B cell (primary cell): ENCODE measurements at regions not wholly inside any gene's neighbourhood (a gene's known extent, or its start where the extent isn't known, plus 50 kb on each side); places are given as distances from the start of the nearest gene placed in this dataset.

ENCODE experiments used
- ATAC-seq: fragments of 200-7000 bp; cut with Tn5 transposase; one replicate; pipeline ENCODE4 v1.10.0; 2021; ENCODE audit warnings: low read depth, mild to moderate bottlenecking, moderate number of reproducible peaks, moderate library complexity
- CTCF ChIA-PET: fragments of 350-600 bp; sonication (Branson Sonifier 250); formaldehyde crosslinking; loops from one replicate; lab custom pipeline; 2021; ENCODE audit warnings: antibody characterized with exemption, inconsistent platforms; lab: Charles Lee
- POLR2A ChIA-PET: fragments of 350-600 bp; sonication (Branson Sonifier 250); formaldehyde crosslinking; loops from one replicate; lab custom pipeline; 2021; ENCODE audit warnings: antibody characterized with exemption; lab: Charles Lee
- DNase-seq: peaks from one replicate; pipeline ENCODE4 v3.0.0; 2013
- H2AFZ ChIP-seq: 2 replicates; pipeline ENCODE4 v1.6.1; 2012; ENCODE audit warnings: mild to moderate bottlenecking, low read depth, low read length; ENCODE audit not compliant: insufficient read depth, poor library complexity, severe bottlenecking
- H3K27ac ChIP-seq, 2 donors: 1 replicate in 1 of 2; 2 replicates in 1 of 2; pipeline ENCODE4 v1.5.1; 2012 to 2013; ENCODE audit warnings: low read length in 2 of 2, mild to moderate bottlenecking in 2 of 2, moderate library complexity in 1 of 2
- H3K27me3 ChIP-seq, 4 experiments: fragments of 200-600 bp in 1 of 4; sonication (generic) in 1 of 4; replicated peaks in 1 of 4; 1 replicate in 2 of 4; 2 replicates in 2 of 4; pipeline versions ENCODE4 v1.6.1 to v1.7.0; 2013 to 2016; ENCODE audit warnings: low read length in 3 of 4, mild to moderate bottlenecking in 2 of 4, mixed read lengths in 1 of 4, moderate library complexity in 1 of 4; ENCODE audit not compliant: insufficient read depth in 4 of 4, control insufficient read depth in 3 of 4; ENCODE audit errors: control extremely low read depth in 1 of 4
- H3K36me3 ChIP-seq, 2 experiments: replicated peaks in 1 of 2; 1 replicate in 1 of 2; 2 replicates in 1 of 2; pipeline versions ENCODE4 v1.6.1 to v1.7.1; 2013; ENCODE audit warnings: low read length in 1 of 2; ENCODE audit not compliant: insufficient read depth in 2 of 2, control insufficient read depth in 1 of 2; ENCODE audit errors: control extremely low read depth in 1 of 2, extremely low read depth in 1 of 2
- H3K4me1 ChIP-seq, 2 donors: fragments of 200-600 bp in 1 of 2; sonication (generic) in 1 of 2; 1 replicate in 1 of 2; 2 replicates in 1 of 2; pipeline versions ENCODE4 v1.5.1 to v1.6.1; 2013 to 2017; ENCODE audit warnings: low read length in 2 of 2; ENCODE audit not compliant: control insufficient read depth in 2 of 2, insufficient read depth in 2 of 2
- H3K4me2 ChIP-seq: replicated peaks from 2 replicates; pipeline ENCODE3; 2012; ENCODE audit warnings: mild to moderate bottlenecking, low read depth, low read length; ENCODE audit not compliant: poor library complexity, severe bottlenecking
- H3K4me3 ChIP-seq, 5 experiments: fragments of 200-600 bp in 1 of 5; sonication (generic) in 1 of 5; 1 replicate in 3 of 5; 2 replicates in 2 of 5; pipeline versions ENCODE4 v1.5.1 to v1.7.0; 2011 to 2016; ENCODE audit warnings: low read length in 4 of 5, mild to moderate bottlenecking in 4 of 5, low read depth in 2 of 5, control low read depth in 1 of 5, moderate library complexity in 1 of 5; ENCODE audit not compliant: insufficient read depth in 1 of 5; ENCODE audit errors: control extremely low read depth in 1 of 5, extremely low read depth in 1 of 5
- H3K79me2 ChIP-seq: fragments of 200-600 bp; sonication (generic); one replicate; pipeline ENCODE4 v1.6.0; 2016; ENCODE audit warnings: low read length; ENCODE audit not compliant: control insufficient read depth, insufficient read depth
- H3K9ac ChIP-seq: fragments of 200-600 bp; sonication (generic); 2 replicates; pipeline ENCODE4 v1.6.1; 2017; ENCODE audit warnings: mild to moderate bottlenecking, low read length, moderate library complexity
- H3K9me3 ChIP-seq, 3 donors: one replicate each; pipeline versions ENCODE4 v1.6.1 to v1.7.1; 2013; ENCODE audit warnings: low read length in 2 of 3; ENCODE audit not compliant: control insufficient read depth in 2 of 3, insufficient read depth in 1 of 3; ENCODE audit errors: control extremely low read depth in 1 of 3
- H4K20me1 ChIP-seq: 2 replicates; pipeline ENCODE4 v1.6.0; 2012; ENCODE audit warnings: mild to moderate bottlenecking, low read length; ENCODE audit not compliant: insufficient read depth, control insufficient read depth, poor library complexity, severe bottlenecking
- H3K27ac Mint-ChIP-seq: one replicate; pipeline ENCODE4 v1.8.0; 2021; ENCODE audit warnings: mixed read lengths
- H3K27me3 Mint-ChIP-seq: one replicate; pipeline ENCODE4 v1.8.0; 2021; ENCODE audit warnings: mixed read lengths
- H3K4me1 Mint-ChIP-seq: one replicate; pipeline ENCODE4 v1.8.0; 2021; ENCODE audit warnings: mixed read lengths
- H3K4me3 Mint-ChIP-seq: one replicate; pipeline ENCODE4 v1.8.0; 2021; ENCODE audit warnings: mixed read lengths
- H3K9me3 Mint-ChIP-seq: one replicate; pipeline ENCODE4 v1.8.0; 2022; ENCODE audit warnings: mixed read lengths; ENCODE audit not compliant: insufficient read depth
- CTCF ChIP-seq: fragments of 200-600 bp; IDR thresholded peaks from one replicate; pipeline ENCODE4 v1.8.0; 2022; ENCODE audit warnings: antibody characterized with exemption, mild to moderate bottlenecking
- EZH2 ChIP-seq: IDR thresholded peaks from 2 replicates; pipeline ENCODE4 v1.6.1; 2012; ENCODE audit warnings: borderline replicate concordance, low read depth, mild to moderate bottlenecking, moderate library complexity, low read length; ENCODE audit not compliant: insufficient read depth, poor library complexity, severe bottlenecking
- WGBS: methylation state at CpG from one replicate; pipeline ENCODE4 v1.1.5; 2013; ENCODE audit warnings: missing lambda C conversion rate; ENCODE audit not compliant: insufficient coverage; 5-methylcytosine and 5-hydroxymethylcytosine counted together
- intact Hi-C: fragments of 100-400 bp; cut with micrococcal nuclease; formaldehyde crosslinking; loops from one replicate; pipeline ENCODE4 v1.10.0; 2022

GRCh38 chr5:27353970-27354369, 315.6 kb upstream of the CDH9 start:
- Mint-ChIP-seq H3K4me1 (no peaks in the 10 kb centered on the region), H3K27me3 (no peaks in the 10 kb centered on the region), H3K9me3 (no peaks in the 10 kb centered on the region), H3K27ac (no peak overlapping the region), H3K4me3 (no peak overlapping the region)
- DNase-seq = no peak
- H3K79me2 ChIP-seq = no peaks in the 10 kb centered on the region
- H3K9ac ChIP-seq = no peak overlapping the region
- no peak overlapping the region for H3K4me3 ChIP-seq
- H4K20me1 ChIP-seq = no peaks in the 10 kb centered on the region
- no peak overlapping the region for H2AFZ ChIP-seq
- no peak for ATAC-seq
- WGBS = 92% methylated on average over 5 of the region's 6 CpGs
- ChIA-PET POLR2A (no interaction called here), CTCF (no interaction called here)
- H3K36me3 ChIP-seq = no peaks in the 10 kb centered on the region
- H3K4me1 ChIP-seq = no peaks in the 10 kb centered on the region
- H3K9me3 ChIP-seq = no peaks in the 10 kb centered on the region
- H3K4me2 ChIP-seq = no peak overlapping the region
- H3K27ac ChIP-seq = no peak overlapping the region
- TF ChIP-seq EZH2 = no peak
- no peaks in the 10 kb centered on the region for H3K27me3 ChIP-seq
- intact Hi-C loops = no loop called here

DNA sequence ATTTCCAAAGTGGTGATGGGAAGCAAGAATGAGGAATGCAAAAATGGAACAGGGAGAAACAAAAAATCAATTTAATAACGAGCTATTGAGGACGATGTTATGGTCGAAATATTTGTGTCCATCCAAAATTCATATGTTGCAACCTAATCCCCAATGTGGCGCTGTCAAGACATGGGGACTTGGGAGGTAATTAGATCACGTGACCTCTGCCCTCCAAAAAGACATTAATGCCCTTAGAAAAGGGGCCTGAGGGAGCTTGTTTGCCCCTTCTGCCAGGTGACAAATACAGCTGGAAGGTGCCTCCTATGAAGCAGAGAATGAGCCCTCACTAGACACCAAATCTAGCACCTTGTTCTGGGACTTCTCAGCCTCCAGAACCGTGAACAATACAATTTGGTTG, 315.2 kb upstream of the CDH9 start:
- H3K4me1 Mint-ChIP-seq = no peaks in the 10 kb centered on the region
- Histone ChIP-seq H3K27ac (no peak overlapping the region), H3K36me3 (no peaks in the 10 kb centered on the region), H3K4me3 (no peak overlapping the region), H3K9ac (no peak overlapping the region), H4K20me1 (no peaks in the 10 kb centered on the region), H2AFZ (no peak overlapping the region), H3K27me3 (no peaks in the 10 kb centered on the region), H3K4me2 (no peak overlapping the region), H3K4me1 (no peaks in the 10 kb centered on the region), H3K9me3 (no peaks in the 10 kb centered on the region), H3K79me2 (no peaks in the 10 kb centered on the region)
- H3K9me3 Mint-ChIP-seq = no peaks in the 10 kb centered on the region
- ChIA-PET CTCF (no interaction called here), POLR2A (no interaction called here)
- TF ChIP-seq CTCF (no peak), EZH2 (no peak)
- ATAC-seq = no peak
- intact Hi-C loops = no loop called here
- WGBS = 83% methylated on average over 3 of the region's 6 CpGs
- no peak overlapping the region for H3K27ac Mint-ChIP-seq
- no peak for DNase-seq
- no peaks in the 10 kb centered on the region for H3K27me3 Mint-ChIP-seq
- H3K4me3 Mint-ChIP-seq = no peak overlapping the region
